A673 (cell line): ENCODE measurements at regions not wholly inside any gene's neighbourhood (a gene's known extent, or its start where the extent isn't known, plus 50 kb on each side); places are given as distances from the start of the nearest gene placed in this dataset.

Experiments
- BruUV-seq: library from RNA; stranded (reverse); fragments of 400-500 nt; replicated peaks from 2 replicates; lab custom pipeline; 2021; lab: Mats Ljungman, UMichigan
- CTCF ChIA-PET: fragments of 300-600 bp; sonication (Branson Sonifier 250); formaldehyde crosslinking; loops from one replicate; lab custom pipeline; 2022; ENCODE audit warnings: antibody characterized with exemption; lab: Charles Lee
- POLR2A ChIA-PET: fragments of 300-600 bp; sonication (Branson Sonifier 250); formaldehyde crosslinking; loops from one replicate; lab custom pipeline; 2022; ENCODE audit warnings: antibody characterized with exemption; ENCODE audit not compliant: low non-redundant PET; lab: Charles Lee
- DNase-seq: peaks from one replicate; pipeline ENCODE4 v3.0.0-alpha.2; 2015; ENCODE audit warnings: low spot score
- H3K27ac ChIP-seq: fragments of 200-600 bp; sonication (generic); 2 replicates; pipeline ENCODE4 v1.5.1; 2016; ENCODE audit warnings: mixed run types, low read depth, mild to moderate bottlenecking, mixed read lengths, antibody characterized with exemption, low read length; ENCODE audit not compliant: poor library complexity, severe bottlenecking
- H3K27me3 ChIP-seq: fragments of 200-600 bp; sonication (generic); replicated peaks from 2 replicates; pipeline ENCODE4 v1.6.1; 2017; ENCODE audit warnings: mixed run types, low read depth, mild to moderate bottlenecking, mixed read lengths, antibody characterized with exemption, low read length; ENCODE audit not compliant: insufficient read depth, poor library complexity
- H3K36me3 ChIP-seq: fragments of 200-600 bp; sonication (generic); 2 replicates; pipeline ENCODE4 v1.6.1; 2016; ENCODE audit warnings: mixed run types, mild to moderate bottlenecking, mixed read lengths, antibody characterized with exemption, low read length; ENCODE audit not compliant: insufficient read depth, poor library complexity, severe bottlenecking
- H3K4me1 ChIP-seq: fragments of 200-600 bp; sonication (generic); 2 replicates; pipeline ENCODE4 v1.6.1; 2017; ENCODE audit warnings: mixed run types, mild to moderate bottlenecking, mixed read lengths, antibody characterized with exemption, low read length; ENCODE audit not compliant: insufficient read depth, poor library complexity, severe bottlenecking
- H3K4me3 ChIP-seq: fragments of 200-600 bp; sonication (generic); 2 replicates; pipeline ENCODE4 v1.5.1; 2016; ENCODE audit warnings: low read depth, mixed run types, mild to moderate bottlenecking, mixed read lengths, low read length; ENCODE audit not compliant: poor library complexity, severe bottlenecking
- H3K9me3 ChIP-seq: fragments of 200-600 bp; sonication (generic); 2 replicates; pipeline ENCODE4 v1.6.1; 2016; ENCODE audit warnings: mixed run types, low read depth, mild to moderate bottlenecking, mixed read lengths, antibody characterized with exemption, low read length; ENCODE audit not compliant: poor library complexity, severe bottlenecking
- EZH2 ChIP-seq: fragments of 200-600 bp; sonication (generic); IDR thresholded peaks from 2 replicates; pipeline ENCODE4 v1.6.1; 2017; ENCODE audit warnings: borderline replicate concordance, low read depth, mild to moderate bottlenecking, mixed read lengths, antibody characterized with exemption, low read length; ENCODE audit not compliant: poor library complexity, severe bottlenecking
- intact Hi-C: fragments of 100-400 bp; cut with micrococcal nuclease; formaldehyde crosslinking; loops from one replicate; pipeline ENCODE4 v1.10.0; 2022; ENCODE audit not compliant: unreplicated experiment
- TF ChIP-seq, protein P1 (sequence below): fragments of 300-800, 200-600 bp; sonication (generic); conservative IDR thresholded peaks from 2 replicates; pipeline ENCODE4 v1.5.1; 2017; ENCODE audit warnings: low read depth, mild to moderate bottlenecking, antibody characterized with exemption, low read length, moderate library complexity, mixed read lengths

DNA sequence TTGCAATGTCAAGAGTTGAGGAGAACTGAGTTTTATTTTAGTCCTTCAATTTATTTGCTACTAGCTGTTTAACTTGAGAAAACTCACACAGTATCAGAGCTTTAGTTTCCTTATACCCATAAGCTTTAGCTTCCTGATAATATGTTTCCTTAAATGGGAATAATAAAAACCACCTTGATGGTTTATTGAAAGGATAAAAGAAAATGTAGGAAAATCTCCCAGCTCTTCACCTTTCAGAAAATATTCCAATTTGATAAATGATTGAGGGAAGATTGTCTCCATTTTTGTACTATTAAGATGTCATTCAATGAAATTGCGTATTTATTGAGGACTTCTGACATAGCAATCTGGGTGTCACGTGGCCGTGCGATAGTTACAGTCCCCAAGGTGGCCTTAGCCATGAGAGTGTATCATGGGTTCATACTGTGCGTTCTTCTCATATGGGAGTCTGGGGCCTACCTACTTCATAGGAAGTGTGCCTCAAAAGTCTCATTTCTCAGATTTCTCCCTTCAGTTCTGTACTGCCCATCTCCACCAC is 296.3 kb upstream of the BMP2 start:
- ChIA-PET CTCF (no interaction called here), POLR2A (no interaction called here)
- Histone ChIP-seq H3K27me3 (no peaks in the 10 kb centered on the region), H3K27ac (no peak overlapping the region), H3K9me3 (no peaks in the 10 kb centered on the region), H3K4me3 (no peak overlapping the region), H3K36me3 (no peaks in the 10 kb centered on the region), H3K4me1 (no peaks in the 10 kb centered on the region)
- TF ChIP-seq EZH2: no peak
- TF ChIP-seq, protein P1, sequence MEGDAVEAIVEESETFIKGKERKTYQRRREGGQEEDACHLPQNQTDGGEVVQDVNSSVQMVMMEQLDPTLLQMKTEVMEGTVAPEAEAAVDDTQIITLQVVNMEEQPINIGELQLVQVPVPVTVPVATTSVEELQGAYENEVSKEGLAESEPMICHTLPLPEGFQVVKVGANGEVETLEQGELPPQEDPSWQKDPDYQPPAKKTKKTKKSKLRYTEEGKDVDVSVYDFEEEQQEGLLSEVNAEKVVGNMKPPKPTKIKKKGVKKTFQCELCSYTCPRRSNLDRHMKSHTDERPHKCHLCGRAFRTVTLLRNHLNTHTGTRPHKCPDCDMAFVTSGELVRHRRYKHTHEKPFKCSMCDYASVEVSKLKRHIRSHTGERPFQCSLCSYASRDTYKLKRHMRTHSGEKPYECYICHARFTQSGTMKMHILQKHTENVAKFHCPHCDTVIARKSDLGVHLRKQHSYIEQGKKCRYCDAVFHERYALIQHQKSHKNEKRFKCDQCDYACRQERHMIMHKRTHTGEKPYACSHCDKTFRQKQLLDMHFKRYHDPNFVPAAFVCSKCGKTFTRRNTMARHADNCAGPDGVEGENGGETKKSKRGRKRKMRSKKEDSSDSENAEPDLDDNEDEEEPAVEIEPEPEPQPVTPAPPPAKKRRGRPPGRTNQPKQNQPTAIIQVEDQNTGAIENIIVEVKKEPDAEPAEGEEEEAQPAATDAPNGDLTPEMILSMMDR: no peak
- DNase-seq: no peak
- intact Hi-C loops: no loop called here
- no TSS peak for BruUV-seq

DNA sequence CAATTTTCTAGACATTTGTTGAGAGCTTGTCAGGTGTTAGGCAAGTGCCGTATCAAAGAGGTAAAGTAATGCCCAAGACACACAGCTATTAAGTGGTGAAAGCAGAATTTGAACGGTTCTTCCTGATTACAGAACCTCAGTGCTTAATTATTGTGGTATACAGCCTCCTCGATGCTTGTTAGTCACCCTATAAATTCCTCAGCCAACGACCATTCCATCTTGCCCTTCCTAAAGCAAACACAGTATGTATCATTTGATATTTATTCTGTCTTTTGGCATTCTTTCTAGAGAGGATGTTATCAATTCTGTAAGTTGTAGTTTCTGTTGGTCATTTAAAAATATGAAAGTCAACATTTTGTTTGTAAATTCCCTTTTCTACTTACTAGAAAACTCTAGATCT is 297.8 kb upstream of the BMP2 start:
- ChIA-PET POLR2A (no interaction called here), CTCF (no interaction called here)
- H3K4me1 ChIP-seq: no peaks in the 10 kb centered on the region
- no peak for DNase-seq
- no peak overlapping the region for H3K4me3 ChIP-seq
- H3K27ac ChIP-seq: no peak overlapping the region
- intact Hi-C loops: no loop called here
- no TSS peak for BruUV-seq
- no peaks in the 10 kb centered on the region for H3K27me3 ChIP-seq
- H3K9me3 ChIP-seq: no peaks in the 10 kb centered on the region
- no peaks in the 10 kb centered on the region for H3K36me3 ChIP-seq
- no peak for TF ChIP-seq EZH2
- TF ChIP-seq, protein P1: no peak

DNA sequence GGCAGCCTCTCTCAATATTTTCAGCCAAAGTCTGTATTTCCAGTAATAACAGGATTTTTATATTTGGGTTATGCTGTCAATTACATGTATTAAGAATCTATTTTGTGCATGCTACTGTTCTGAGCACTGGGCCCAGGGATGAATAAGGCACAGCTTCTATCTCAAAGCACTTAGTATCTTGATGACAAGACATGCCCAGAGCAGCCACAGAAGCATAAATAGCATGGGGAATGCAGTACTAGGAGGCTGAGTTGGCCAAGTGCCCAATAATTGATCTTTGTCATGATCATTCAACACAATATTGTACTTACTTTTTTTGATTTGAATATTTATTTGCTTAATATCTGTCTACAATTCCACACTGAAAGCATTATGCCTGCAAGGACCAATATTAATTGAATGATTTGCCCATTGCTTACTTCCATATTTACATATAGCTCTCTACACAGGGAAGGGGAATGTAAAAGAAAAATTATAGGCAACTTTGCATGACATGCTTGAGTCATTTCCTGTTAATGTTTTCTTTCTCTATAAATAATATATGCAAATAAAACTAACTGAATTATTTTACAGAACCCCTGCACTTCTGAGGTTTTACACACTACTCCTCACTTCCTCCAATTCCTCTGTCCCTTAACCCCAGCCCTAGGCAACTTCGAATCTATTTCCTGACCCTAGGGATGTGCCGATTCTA is 298.9 kb upstream of the BMP2 start:
- Histone ChIP-seq H3K36me3 (no peaks in the 10 kb centered on the region), H3K27me3 (no peaks in the 10 kb centered on the region), H3K4me1 (no peaks in the 10 kb centered on the region), H3K27ac (no peak overlapping the region), H3K4me3 (no peak overlapping the region), H3K9me3 (no peaks in the 10 kb centered on the region)
- DNase-seq: no peak
- TF ChIP-seq EZH2: no peak
- TF ChIP-seq, protein P1: no peak
- intact Hi-C loops: no loop called here
- BruUV-seq: no TSS peak
- ChIA-PET CTCF (no interaction called here), POLR2A (no interaction called here)
